Cardiac septum (tissue), 1 donor: ENCODE measurements at regions not wholly inside any gene's neighbourhood (a gene's known extent, or its start where the extent isn't known, plus 50 kb on each side); places are given as distances from the start of the nearest gene placed in this dataset.

ENCODE experiments used
- DNase-seq: peaks from one replicate; pipeline ENCODE4 v3.0.0-alpha.2; 2020; ENCODE audit warnings: low spot score
- intact Hi-C: fragments of 100-400 bp; cut with DNase I; formaldehyde crosslinking; loops from one replicate; pipeline ENCODE4 v1.14.0; 2022
- donor health status: DM: no; HTN: no; CAD: no.

- intact Hi-C loops: loop anchor here (10.0 kb wide), 1 partner anchor 709 kb away; no protein-coding TSS in a partner anchor
- DNase-seq: no peak
Observed at GRCh38 chr18:11553098-11553940, 56.1 kb upstream of the SLC35G4 start.

- intact Hi-C loops: no loop called here
- no peak for DNase-seq
Observed at GRCh38 chr18:11548916-11549551, 60.4 kb upstream of the SLC35G4 start.

GRCh38 chr18:11548396-11548795, 61.0 kb upstream of the SLC35G4 start:
- no peak for DNase-seq
- intact Hi-C loops: no loop called here

GRCh38 chr18:11544060-11544633, 65.2 kb upstream of the SLC35G4 start:
- no peak for DNase-seq
- intact Hi-C loops: no loop called here

GRCh38 chr18:11541179-11541578, 68.2 kb upstream of the SLC35G4 start:
- no peak for DNase-seq
- intact Hi-C loops: no loop called here

GRCh38 chr18:11533942-11534496, 75.4 kb upstream of the SLC35G4 start:
- no peak for DNase-seq
- intact Hi-C loops: no loop called here

- intact Hi-C loops: no loop called here
- DNase-seq: no peak
Observed at GRCh38 chr18:11533513-11533890, 75.9 kb upstream of the SLC35G4 start.

- intact Hi-C loops: no loop called here
- no peak for DNase-seq
Observed at GRCh38 chr18:11532758-11533512, 76.5 kb upstream of the SLC35G4 start.

- no peak for DNase-seq
- intact Hi-C loops: no loop called here
Observed at GRCh38 chr18:11529081-11529480, 80.3 kb upstream of the SLC35G4 start.

GRCh38 chr18:11526675-11527074, 82.7 kb upstream of the SLC35G4 start:
- no peak for DNase-seq
- intact Hi-C loops: no loop called here

GRCh38 chr18:11523804-11524203, 85.6 kb upstream of the SLC35G4 start:
- DNase-seq: no peak
- intact Hi-C loops: no loop called here

GRCh38 chr18:11522992-11523391, 86.4 kb upstream of the SLC35G4 start:
- intact Hi-C loops: no loop called here
- DNase-seq: no peak

GRCh38 chr18:11521853-11522252, 87.5 kb upstream of the SLC35G4 start:
- intact Hi-C loops: no loop called here
- no peak for DNase-seq

- intact Hi-C loops: no loop called here
- no peak for DNase-seq
Observed at GRCh38 chr18:11520536-11520935, 88.9 kb upstream of the SLC35G4 start.

- intact Hi-C loops: no loop called here
Observed at GRCh38 chr18:11518788-11519685, 90.4 kb upstream of the SLC35G4 start.

GRCh38 chr18:11517704-11518103, 91.7 kb upstream of the SLC35G4 start:
- intact Hi-C loops: no loop called here

More at GRCh38 chr18:11518788-11519685, 90.4 kb upstream of the SLC35G4 start:
- DNase-seq: no peak

GRCh38 chr18:11516751-11517503, 92.5 kb upstream of the SLC35G4 start:
- DNase-seq: no peak

More at GRCh38 chr18:11517704-11518103, 91.7 kb upstream of the SLC35G4 start:
- no peak for DNase-seq

GRCh38 chr18:11514267-11514666, 95.1 kb upstream of the SLC35G4 start:
- DNase-seq: no peak
- intact Hi-C loops: loop anchor here (5.0 kb wide), 1 partner anchor 662 kb away; no protein-coding TSS in a partner anchor

More at GRCh38 chr18:11516751-11517503, 92.5 kb upstream of the SLC35G4 start:
- intact Hi-C loops: no loop called here
